Putamen (tissue), 1 donor: ENCODE measurements at regions not wholly inside any gene's neighbourhood (a gene's known extent, or its start where the extent isn't known, plus 50 kb on each side); places are given as distances from the start of the nearest gene placed in this dataset.

ENCODE experiments used
- DNase-seq: peaks from one replicate; pipeline ENCODE4 v3.0.0-alpha.2; 2016; ENCODE audit warnings: low spot score

GRCh38 chr5:125286271-125286670, 539.8 kb upstream of the ZNF608 start:
- DNase-seq = no peak

- DNase-seq = no peak
Observed at GRCh38 chr5:125289606-125290005, 543.2 kb upstream of the ZNF608 start.

DNA sequence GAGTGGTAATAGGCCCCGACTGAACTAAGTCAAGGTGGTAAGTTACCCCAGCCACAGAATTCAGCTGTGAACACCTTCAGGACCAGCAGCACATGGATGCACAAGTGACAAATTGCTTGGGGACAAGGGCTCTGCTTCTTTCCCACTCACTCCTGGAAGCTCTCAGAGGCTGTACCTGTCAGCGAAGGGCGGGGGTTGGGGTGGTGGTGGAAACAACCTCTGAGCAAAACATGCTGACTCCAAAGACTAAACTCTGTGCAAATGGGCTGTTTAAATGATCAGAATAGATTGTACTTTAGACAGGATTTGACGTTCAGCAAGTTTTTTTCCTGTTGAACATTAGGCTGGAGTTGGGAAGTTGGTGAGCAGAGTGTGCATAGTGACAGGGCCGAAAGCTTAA, 544.5 kb upstream of the ZNF608 start:
- DNase-seq = no peak

- no peak for DNase-seq
Observed at GRCh38 chr5:125291447-125291846, 545.0 kb upstream of the ZNF608 start.

GRCh38 chr5:125293223-125293622, 546.8 kb upstream of the ZNF608 start:
- DNase-seq = no peak

DNA sequence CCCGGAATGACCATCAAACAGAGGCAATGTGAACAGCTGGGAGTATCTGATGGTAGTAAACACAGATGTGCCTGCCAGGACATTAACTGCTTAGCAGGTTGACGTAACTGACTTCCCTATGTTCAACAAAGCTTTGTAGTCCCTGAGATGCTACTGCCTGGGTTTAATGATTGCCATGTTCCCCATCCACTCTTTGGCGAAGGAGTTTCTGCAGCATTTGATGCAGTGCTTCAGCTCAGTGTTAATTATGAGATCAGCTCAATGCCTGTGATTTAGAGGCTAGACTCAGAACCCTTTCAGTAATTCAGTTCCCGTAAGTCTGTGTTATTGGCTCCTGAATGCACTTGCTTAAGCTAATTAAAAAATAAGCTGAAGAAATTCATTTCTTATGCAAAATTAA, 547.3 kb upstream of the ZNF608 start:
- no peak for DNase-seq

GRCh38 chr5:125294844-125295243, 548.4 kb upstream of the ZNF608 start:
- no peak for DNase-seq

DNA sequence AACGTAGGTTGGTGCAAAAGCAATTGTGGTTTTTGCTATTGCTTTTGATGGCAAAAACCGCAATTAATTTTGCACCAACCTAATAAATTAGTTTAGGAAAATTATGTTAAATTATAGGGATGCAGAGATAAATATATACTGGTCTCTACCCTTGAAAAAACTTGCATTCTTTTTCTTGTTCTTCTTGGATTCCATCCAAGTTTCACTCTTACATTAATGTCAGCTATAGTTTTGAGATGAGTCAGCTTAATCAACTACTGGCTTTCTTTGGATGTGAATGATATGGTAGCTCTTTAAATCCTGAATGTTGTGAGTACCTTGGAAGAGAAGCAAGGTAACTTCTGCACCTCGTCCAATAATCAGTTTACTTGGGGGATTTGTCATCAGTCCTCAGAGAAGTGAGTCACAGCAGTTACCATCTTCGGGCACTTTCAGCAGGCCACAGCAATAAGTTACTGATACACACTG, 549.0 kb upstream of the ZNF608 start:
- DNase-seq = no peak

DNA sequence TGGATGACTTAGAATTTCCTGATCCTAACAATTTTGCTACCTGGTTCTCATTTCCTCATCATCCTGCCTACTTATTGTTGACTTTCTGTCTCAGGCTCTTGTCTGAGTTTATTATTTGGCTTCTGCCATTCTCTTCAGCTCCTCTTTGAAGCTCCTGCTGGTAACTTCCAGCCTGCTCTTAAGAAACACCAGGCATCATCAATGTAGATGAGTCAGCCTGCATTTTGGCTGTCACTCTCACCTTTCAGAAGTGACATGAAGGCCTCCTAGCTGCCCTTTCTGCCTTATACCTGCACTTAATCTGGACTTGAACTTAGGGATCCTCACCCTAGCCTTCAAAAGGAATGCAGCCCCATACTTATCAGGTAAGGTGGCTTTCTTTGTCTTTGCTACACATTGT, 551.8 kb upstream of the ZNF608 start:
- no peak for DNase-seq

DNA sequence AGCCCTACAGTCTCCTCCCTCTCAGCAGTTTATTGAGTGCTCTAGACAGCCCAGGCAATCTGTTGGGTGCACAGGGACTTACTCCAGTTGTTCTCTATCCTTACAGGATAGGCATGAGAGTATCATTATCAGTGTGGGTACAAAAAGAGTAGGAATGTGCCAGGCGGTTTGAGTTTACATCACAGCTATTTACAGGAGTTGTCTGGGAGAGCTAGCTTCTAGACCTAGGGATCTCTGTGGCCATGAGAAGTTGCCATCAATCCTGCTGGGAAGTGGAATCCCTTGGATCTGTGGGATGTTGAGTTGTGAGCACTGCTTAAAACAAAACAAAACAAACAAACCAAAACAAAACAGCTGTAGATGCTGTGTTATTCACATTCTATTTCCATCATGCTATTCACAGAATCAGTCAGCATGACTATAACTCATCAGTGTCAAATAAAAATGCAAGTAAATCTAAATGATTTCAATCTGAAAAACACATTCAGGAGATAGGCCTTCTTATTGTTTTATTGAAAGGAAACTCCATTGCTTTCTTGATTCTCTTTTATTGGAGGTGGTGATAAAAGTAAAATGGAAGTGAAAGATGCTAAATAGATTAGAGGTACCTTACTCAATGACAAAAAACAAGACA, 552.4 kb upstream of the ZNF608 start:
- no peak for DNase-seq

- no peak for DNase-seq
Observed at GRCh38 chr5:125301711-125302110, 555.3 kb upstream of the ZNF608 start.

DNA sequence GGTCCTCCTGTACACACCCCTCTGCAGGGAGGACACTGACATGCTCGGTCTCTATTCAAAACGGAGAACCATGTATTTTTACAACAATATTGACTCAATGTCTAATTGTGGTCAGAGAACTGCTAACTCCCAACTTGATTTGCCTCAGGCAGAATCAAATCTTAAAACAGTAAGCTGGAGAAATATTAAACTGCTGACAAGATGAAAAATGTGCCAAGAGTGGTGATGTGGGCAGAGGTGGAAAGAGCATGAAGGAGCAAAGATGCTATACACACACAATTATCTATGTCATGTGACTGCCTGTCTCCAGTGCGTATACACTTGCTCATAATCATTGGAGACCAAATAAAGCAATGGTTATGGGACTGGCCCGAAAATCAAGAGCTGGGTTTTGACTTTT, 556.1 kb upstream of the ZNF608 start:
- DNase-seq = no peak

DNA sequence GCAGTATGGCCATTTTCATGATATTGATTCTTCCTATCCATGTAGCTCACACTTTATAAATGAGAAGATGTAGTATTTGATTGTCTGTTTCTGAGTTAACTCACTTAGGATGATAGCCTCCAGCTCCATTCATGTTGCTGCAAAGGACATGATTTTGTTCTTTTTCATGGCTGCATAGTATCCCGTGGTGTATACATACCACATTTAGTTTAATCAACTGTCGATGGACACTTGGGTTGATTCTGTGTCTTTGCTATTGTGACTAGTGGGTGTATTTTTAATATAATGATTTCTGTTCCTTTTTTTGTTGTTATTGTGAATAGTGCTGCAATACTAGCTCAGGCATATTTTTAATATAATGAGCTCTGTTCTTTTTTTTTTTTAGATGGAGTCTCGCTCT, 560.3 kb upstream of the ZNF608 start:
- DNase-seq = no peak

DNA sequence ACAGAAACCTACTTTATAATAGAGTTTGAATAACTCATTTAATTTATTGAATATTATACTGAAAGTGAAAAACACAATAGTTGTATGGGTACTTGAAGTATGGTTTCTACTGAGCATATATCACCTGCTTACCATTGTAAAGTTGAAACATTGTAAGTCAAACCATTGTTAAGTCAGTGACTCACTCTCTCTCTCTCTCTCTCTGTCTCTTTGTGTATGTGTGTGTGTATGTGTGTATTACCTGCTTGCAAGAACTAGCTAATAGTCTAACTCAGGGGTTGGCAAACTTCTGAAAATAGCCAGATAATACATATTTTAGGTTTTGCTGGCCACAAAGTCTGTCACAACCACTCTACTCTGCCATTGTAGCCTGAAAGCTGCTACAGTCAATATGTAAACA, 564.3 kb upstream of the ZNF608 start:
- DNase-seq = no peak

DNA sequence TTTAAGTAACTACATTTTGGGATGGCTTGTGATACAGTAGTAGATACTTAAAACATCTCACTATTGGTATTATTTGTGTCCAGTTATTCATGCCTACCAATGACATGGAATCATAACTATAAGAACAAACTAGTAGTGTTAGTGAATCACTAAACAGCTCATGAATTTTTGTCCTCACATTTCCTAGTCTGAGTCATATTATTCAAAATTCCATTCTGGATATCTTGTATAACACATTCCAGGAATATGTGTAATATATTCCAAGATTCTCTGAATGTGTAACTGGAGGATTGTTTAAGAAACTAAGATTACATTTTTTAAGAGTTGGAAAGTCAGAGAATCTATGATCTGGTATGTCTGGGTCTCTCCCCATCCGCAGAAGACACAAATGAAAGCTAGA, 565.3 kb upstream of the ZNF608 start:
- DNase-seq = no peak

GRCh38 chr5:125313555-125313954, 567.1 kb upstream of the ZNF608 start:
- DNase-seq = no peak

DNA sequence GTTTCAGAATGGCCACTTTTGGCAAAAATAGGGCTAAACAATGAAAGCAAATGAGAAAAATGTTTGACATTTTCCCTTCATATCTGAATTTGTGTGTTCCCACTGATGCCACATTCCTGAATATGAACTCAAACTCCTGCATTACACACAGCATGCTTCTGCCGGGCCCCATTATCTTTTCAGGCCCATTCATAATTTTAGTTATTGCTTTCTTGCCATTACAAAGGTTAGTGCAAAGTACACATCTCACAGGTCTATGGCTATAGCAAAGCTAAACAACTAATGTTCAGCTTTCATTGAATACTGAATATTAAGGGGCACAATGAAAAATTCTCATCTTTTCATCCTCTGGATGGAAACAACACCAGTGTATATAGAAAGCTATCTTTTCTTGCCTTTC, 568.9 kb upstream of the ZNF608 start:
- DNase-seq = no peak

- no peak for DNase-seq
Observed at GRCh38 chr5:125316391-125316790, 570.0 kb upstream of the ZNF608 start.

DNA sequence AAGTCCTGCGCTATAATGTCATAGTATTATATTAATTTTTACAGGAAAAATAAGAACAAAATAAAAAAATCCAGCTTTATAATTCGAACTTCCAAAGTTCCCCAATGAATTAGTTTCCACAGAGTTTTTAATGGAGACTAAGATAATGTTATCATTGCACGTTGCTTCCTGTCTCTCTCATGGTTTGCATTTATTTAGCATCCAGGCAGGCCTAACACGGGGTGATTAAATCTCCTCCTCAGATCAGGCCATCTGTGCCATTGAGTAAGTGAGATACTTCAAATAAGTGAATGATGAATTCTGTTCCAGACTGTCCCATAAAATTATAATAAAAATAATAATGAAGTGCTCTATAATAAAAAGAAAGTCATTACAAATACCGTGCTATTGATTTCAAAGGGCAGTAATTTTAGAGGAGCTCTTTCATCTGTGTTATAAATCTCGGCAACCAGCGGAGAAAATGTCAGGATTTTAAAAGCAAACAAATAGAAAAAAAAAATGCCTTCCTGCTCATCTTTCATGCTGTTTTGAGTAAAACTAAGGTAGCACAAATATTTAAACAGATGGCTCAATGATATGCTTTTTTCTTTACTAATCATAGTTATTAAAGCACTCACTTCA, 570.6 kb upstream of the ZNF608 start:
- DNase-seq = no peak

DNA sequence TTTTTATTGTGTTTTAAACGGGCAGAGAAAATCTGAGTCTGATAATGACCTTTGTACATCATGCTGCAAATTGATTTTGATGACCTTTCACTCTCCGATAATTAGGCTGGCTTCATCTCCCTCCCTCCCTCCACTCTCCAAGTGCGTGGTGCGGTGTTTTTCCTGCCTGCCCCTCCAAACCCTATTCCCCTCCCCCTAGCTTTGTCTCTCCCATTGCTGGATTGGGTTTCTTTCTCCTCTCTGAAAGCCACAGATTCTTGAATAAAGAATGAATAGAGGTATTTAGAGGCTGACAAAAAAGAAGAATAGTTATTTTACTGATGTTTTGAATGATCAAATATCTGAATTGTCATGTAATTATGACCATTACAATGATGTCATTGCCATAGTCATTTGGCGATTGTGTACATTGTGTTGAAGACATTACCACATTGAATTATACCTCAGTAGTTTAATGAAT, 571.1 kb upstream of the ZNF608 start:
- peak; percentile 7 for DNase-seq

GRCh38 chr5:125321654-125322053, 575.2 kb upstream of the ZNF608 start:
- DNase-seq = no peak

DNA sequence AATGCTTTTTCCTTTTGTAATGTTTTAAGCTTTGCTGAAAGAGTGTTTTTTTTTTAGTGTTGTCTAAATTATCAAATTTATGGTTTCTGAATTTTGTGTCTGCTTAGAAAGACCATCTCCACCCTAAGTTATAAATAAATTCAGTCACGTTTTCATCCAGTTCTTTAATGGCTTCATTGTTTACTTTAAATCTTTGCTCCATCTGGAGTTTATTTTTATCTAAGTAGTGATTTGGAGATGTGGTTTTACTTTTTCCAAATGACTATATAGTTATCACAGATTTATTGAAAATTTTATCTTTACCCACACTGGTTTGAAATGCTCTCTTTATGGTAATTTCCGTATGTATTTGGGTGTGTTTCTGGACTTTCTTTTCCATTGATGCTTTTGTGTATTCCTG, 577.2 kb upstream of the ZNF608 start:
- no peak for DNase-seq

DNA sequence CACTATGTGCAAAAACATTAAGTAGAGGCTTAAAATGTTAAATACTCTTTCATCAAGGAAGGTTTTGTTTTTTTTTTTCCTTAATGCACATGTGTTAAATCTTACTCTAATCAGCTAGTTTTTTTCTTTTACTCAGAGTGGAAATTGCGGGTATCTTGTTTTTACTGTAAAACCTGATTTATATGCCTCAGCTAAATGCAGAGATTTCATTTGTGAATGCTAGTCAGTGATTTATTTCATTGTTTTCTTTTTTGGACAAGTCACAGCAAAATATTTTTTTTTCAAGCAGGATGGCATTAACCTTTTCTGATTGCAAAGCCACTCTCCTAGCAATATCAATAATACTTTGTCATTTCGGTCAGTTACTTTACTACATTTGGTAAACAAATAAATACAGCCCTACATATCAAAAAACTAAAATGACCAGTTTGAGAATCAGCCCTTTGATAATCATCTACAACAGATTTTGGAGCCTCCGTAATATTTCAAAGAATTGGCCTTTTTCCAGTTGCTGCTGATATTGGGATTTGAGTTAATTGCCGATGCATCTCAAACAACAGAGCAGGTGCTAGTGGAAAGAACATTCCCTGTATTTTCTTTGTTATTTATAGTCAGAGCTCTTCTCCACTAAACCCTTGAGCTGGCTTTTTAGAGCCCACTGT, 579.2 kb upstream of the ZNF608 start:
- DNase-seq = no peak

DNA sequence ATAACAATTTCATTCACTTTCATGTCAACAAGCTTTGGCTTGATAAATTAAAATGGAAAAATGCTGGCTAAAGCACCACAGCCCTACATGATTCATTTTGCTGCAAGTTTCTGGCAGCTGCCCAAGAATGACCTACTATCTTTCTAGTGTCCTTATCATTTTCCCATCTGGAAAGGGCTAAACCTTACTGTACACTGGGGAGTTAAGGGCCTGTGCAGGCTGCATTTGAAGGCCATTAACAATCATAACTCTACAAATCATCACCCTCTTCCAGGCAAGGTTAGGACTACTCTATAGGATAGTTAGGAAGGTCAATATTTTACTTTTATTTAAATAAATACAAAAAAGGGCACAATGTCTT, 579.7 kb upstream of the ZNF608 start:
- no peak for DNase-seq
